HUES64 (cell line): ENCODE measurements at regions not wholly inside any gene's neighbourhood (a gene's known extent, or its start where the extent isn't known, plus 50 kb on each side); places are given as distances from the start of the nearest gene placed in this dataset.
A peak's percentile ranks its signal among the peaks of the same experiment; 100 is the strongest.

ENCODE experiments used
- H3K27ac ChIP-seq: 2 replicates; pipeline ENCODE4 v1.7.0; 2013; ENCODE audit warnings: low read depth, low read length, inconsistent platforms
- H3K27me3 ChIP-seq: 2 replicates; pipeline ENCODE4 v1.6.1; 2013; ENCODE audit warnings: mild to moderate bottlenecking, low read length; ENCODE audit not compliant: insufficient read depth
- H3K36me3 ChIP-seq: 2 replicates; pipeline ENCODE4 v1.6.1; 2013; ENCODE audit warnings: mild to moderate bottlenecking, low read length; ENCODE audit not compliant: insufficient read depth
- H3K4me1 ChIP-seq: 2 replicates; pipeline ENCODE4 v1.6.1; 2013; ENCODE audit warnings: mild to moderate bottlenecking, low read length, moderate library complexity; ENCODE audit not compliant: insufficient read depth
- H3K4me3 ChIP-seq: 2 replicates; pipeline ENCODE4 v1.5.1; 2013; ENCODE audit warnings: mild to moderate bottlenecking, low read length, moderate library complexity
- H3K9ac ChIP-seq: 2 replicates; pipeline ENCODE4 v1.6.1; 2013; ENCODE audit warnings: mild to moderate bottlenecking, low read depth, low read length
- H3K9me3 ChIP-seq: 2 replicates; pipeline ENCODE4 v1.6.1; 2013; ENCODE audit warnings: low read depth, low read length; ENCODE audit not compliant: insufficient read depth
- WGBS: fragments of 150-250, 120-280 bp; methylation state at CpG from one replicate; pipeline ENCODE4 v1.1.7; 2013; ENCODE audit warnings: missing lambda C conversion rate; 5-methylcytosine and 5-hydroxymethylcytosine counted together

GRCh38 chr14:97413966-97414717 lies 617.0 kb downstream of the VRK1 start:
- H3K27ac ChIP-seq: peak overlapping the region; percentile 63; the same call in 1 of the 2 replicates
- no peaks in the 10 kb centered on the region for H3K9me3 ChIP-seq
- WGBS: 12% methylated on average over 14 of the region's 14 CpGs
- H3K4me3 ChIP-seq: peak overlapping the region; percentile 45
- no peak overlapping the region for H3K9ac ChIP-seq
- H3K36me3 ChIP-seq: no peaks in the 10 kb centered on the region
- H3K4me1 ChIP-seq: peaks cover 67% of the 10 kb centered on the region
- peaks cover 54% of the 10 kb centered on the region for H3K27me3 ChIP-seq

- WGBS: 65% methylated on average over 11 of the region's 11 CpGs
- peak overlapping the region; percentile 63; the same call in 1 of the 2 replicates for H3K27ac ChIP-seq
These were observed 617.5 kb downstream of the VRK1 start for GRCh38 chr14:97414718-97415098.

GRCh38 chr14:97415907-97416306 lies 618.7 kb downstream of the VRK1 start:
- Histone ChIP-seq H3K27me3 (peaks cover 46% of the 10 kb centered on the region), H3K27ac (no peak overlapping the region), H3K4me3 (no peak overlapping the region), H3K9me3 (no peaks in the 10 kb centered on the region), H3K4me1 (peaks cover 58% of the 10 kb centered on the region), H3K9ac (no peak overlapping the region), H3K36me3 (no peaks in the 10 kb centered on the region)
- WGBS: 69% methylated on average over 7 of the region's 7 CpGs

More at GRCh38 chr14:97414718-97415098, 617.5 kb downstream of the VRK1 start:
- Histone ChIP-seq H3K4me3 (no peak overlapping the region), H3K9me3 (no peaks in the 10 kb centered on the region), H3K4me1 (peaks cover 67% of the 10 kb centered on the region), H3K9ac (no peak overlapping the region), H3K36me3 (no peaks in the 10 kb centered on the region), H3K27me3 (peaks cover 54% of the 10 kb centered on the region)

- peaks cover 52% of the 10 kb centered on the region for H3K4me1 ChIP-seq
- 88% methylated on average over 5 of the region's 5 CpGs for WGBS
- no peak overlapping the region for H3K4me3 ChIP-seq
- no peak overlapping the region for H3K27ac ChIP-seq
- H3K9ac ChIP-seq: no peak overlapping the region
- no peaks in the 10 kb centered on the region for H3K36me3 ChIP-seq
- no peaks in the 10 kb centered on the region for H3K9me3 ChIP-seq
- H3K27me3 ChIP-seq: peaks cover 40% of the 10 kb centered on the region
These were observed 619.4 kb downstream of the VRK1 start for GRCh38 chr14:97416550-97416949.

GRCh38 chr14:97417331-97417730 lies 620.1 kb downstream of the VRK1 start:
- Histone ChIP-seq H3K9ac (no peak overlapping the region), H3K36me3 (no peaks in the 10 kb centered on the region), H3K4me1 (peaks cover 44% of the 10 kb centered on the region), H3K27me3 (peaks cover 32% of the 10 kb centered on the region), H3K4me3 (no peak overlapping the region), H3K27ac (no peak overlapping the region), H3K9me3 (no peaks in the 10 kb centered on the region)
- WGBS: 98% methylated on average over 3 of the region's 3 CpGs

- no peak overlapping the region for H3K27ac ChIP-seq
These were observed 623.0 kb downstream of the VRK1 start for GRCh38 chr14:97420211-97420610.

GRCh38 chr14:97426776-97427175 lies 629.6 kb downstream of the VRK1 start:
- 88% methylated on average over 6 of the region's 6 CpGs for WGBS

More at GRCh38 chr14:97420211-97420610, 623.0 kb downstream of the VRK1 start:
- Histone ChIP-seq H3K36me3 (no peaks in the 10 kb centered on the region), H3K27me3 (peaks cover 7% of the 10 kb centered on the region; the same call in 1 of the 2 replicates), H3K4me3 (no peak overlapping the region), H3K9ac (no peak overlapping the region), H3K4me1 (peaks cover 17% of the 10 kb centered on the region), H3K9me3 (no peaks in the 10 kb centered on the region)
- over 99% methylated on average over 6 of the region's 6 CpGs for WGBS

GRCh38 chr14:97428808-97429440 lies 631.7 kb downstream of the VRK1 start:
- H3K27ac ChIP-seq: no peak overlapping the region
- H3K9ac ChIP-seq: no peak overlapping the region
- H3K4me3 ChIP-seq: no peak overlapping the region
- H3K9me3 ChIP-seq: no peaks in the 10 kb centered on the region
- no peaks in the 10 kb centered on the region for H3K36me3 ChIP-seq
- WGBS: 91% methylated on average over 2 of the region's 2 CpGs
- H3K4me1 ChIP-seq: no peaks in the 10 kb centered on the region
- no peaks in the 10 kb centered on the region for H3K27me3 ChIP-seq

More at GRCh38 chr14:97426776-97427175, 629.6 kb downstream of the VRK1 start:
- no peak overlapping the region for H3K27ac ChIP-seq
- H3K4me1 ChIP-seq: no peaks in the 10 kb centered on the region
- no peak overlapping the region for H3K9ac ChIP-seq
- no peaks in the 10 kb centered on the region for H3K9me3 ChIP-seq
- no peaks in the 10 kb centered on the region for H3K36me3 ChIP-seq
- no peaks in the 10 kb centered on the region for H3K27me3 ChIP-seq
- H3K4me3 ChIP-seq: no peak overlapping the region

- Histone ChIP-seq H3K27me3 (no peaks in the 10 kb centered on the region), H3K4me3 (no peak overlapping the region), H3K27ac (no peak overlapping the region), H3K36me3 (no peaks in the 10 kb centered on the region), H3K9me3 (no peaks in the 10 kb centered on the region), H3K4me1 (no peaks in the 10 kb centered on the region), H3K9ac (no peak overlapping the region)
- WGBS: 96% methylated on average over 6 of the region's 6 CpGs
These were observed 635.4 kb downstream of the VRK1 start for GRCh38 chr14:97432586-97432985.

- Histone ChIP-seq H3K36me3 (no peaks in the 10 kb centered on the region), H3K4me1 (no peaks in the 10 kb centered on the region), H3K9me3 (no peaks in the 10 kb centered on the region), H3K27me3 (no peaks in the 10 kb centered on the region), H3K9ac (no peak overlapping the region), H3K27ac (no peak overlapping the region), H3K4me3 (no peak overlapping the region)
- WGBS: 89% methylated on average over 9 of the region's 9 CpGs
These were observed 644.7 kb downstream of the VRK1 start for GRCh38 chr14:97441740-97442362.

GRCh38 chr14:97442363-97442762 lies 645.2 kb downstream of the VRK1 start:
- Histone ChIP-seq H3K9ac (no peak overlapping the region), H3K9me3 (no peaks in the 10 kb centered on the region), H3K27ac (no peak overlapping the region), H3K36me3 (no peaks in the 10 kb centered on the region), H3K27me3 (no peaks in the 10 kb centered on the region), H3K4me3 (no peak overlapping the region), H3K4me1 (no peaks in the 10 kb centered on the region)
- 96% methylated on average over 2 of the region's 2 CpGs for WGBS
